ENCODE measurements at regions not wholly inside any gene's neighbourhood (a gene's known extent, or its start where the extent isn't known, plus 50 kb on each side); places are given as distances from the start of the nearest gene placed in this dataset.

DNA sequence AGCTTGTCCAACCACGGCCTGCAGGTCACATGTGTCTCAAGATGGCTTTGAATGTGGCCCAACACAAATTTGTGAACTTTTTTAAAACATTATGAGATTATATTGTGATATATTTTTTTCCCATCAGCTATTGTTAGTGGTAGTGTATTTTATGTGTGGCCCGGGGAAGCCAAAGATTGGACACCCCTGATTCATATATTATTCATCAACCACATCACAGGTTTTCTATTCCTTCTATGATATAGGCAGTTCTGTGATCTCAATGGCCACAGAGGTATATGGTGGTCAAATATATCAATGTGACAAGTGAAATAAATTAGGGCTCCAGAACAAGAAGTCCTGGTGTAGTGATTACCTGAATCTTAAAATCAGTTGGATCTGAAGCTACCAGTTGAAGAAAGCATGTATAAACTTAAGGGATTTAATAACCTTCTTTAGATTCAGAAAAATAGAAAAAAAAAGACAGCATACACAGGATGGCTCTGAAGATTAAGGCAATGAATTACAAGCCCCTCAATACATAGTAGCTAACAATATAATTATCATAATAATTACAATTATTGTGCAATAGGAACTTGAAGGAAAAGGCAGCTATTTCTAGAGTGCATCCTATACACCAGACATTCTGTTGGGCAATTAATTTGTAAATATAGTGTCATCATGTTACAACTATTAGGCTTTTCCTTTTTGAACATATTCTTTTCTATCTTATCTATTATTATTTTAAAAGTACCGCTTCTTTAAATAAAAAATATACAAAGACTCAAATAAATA, 530.4 kb upstream of the PTPRD start:
- no peaks in the 10 kb centered on the region for H3K36me3 ChIP-seq (replicated peaks)
- TF ChIP-seq, protein P1, sequence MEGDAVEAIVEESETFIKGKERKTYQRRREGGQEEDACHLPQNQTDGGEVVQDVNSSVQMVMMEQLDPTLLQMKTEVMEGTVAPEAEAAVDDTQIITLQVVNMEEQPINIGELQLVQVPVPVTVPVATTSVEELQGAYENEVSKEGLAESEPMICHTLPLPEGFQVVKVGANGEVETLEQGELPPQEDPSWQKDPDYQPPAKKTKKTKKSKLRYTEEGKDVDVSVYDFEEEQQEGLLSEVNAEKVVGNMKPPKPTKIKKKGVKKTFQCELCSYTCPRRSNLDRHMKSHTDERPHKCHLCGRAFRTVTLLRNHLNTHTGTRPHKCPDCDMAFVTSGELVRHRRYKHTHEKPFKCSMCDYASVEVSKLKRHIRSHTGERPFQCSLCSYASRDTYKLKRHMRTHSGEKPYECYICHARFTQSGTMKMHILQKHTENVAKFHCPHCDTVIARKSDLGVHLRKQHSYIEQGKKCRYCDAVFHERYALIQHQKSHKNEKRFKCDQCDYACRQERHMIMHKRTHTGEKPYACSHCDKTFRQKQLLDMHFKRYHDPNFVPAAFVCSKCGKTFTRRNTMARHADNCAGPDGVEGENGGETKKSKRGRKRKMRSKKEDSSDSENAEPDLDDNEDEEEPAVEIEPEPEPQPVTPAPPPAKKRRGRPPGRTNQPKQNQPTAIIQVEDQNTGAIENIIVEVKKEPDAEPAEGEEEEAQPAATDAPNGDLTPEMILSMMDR (IDR thresholded peaks at IDR 0.05; ENCODE audit: low read depth, low read length, missing control alignments) = no peak
- in situ Hi-C loops (cut with HindIII; ENCODE audit: low pct_ligation_motif_present, low sequenced_read_pairs) = no loop called here
- DNase-seq = no peak
- no peaks in the 10 kb centered on the region for H3K27me3 ChIP-seq (replicated peaks)
- H3K4me3 ChIP-seq (ENCODE audit: low read depth, low read length) = no peak overlapping the region
- no peak overlapping the region for H3K27ac ChIP-seq

DNA sequence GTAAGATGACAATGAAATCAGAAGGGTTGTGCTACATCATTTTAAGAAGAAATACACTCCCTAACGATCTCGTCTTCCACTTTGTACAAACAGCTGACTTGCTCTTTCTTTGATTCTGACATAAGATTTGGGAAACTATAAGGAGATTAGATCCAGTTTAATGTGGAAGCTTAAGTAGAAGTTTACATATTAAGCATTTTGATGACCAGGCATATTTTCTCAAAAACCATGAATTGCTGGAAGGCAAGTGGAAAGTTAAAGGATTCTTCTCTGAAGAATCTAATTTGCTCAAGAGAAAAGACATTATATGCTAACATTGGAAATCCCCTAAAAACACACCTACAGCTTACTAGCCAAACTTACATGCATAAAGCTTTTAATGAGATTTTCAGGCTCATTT, 531.9 kb upstream of the PTPRD start:
- Histone ChIP-seq H3K4me3 (ENCODE audit: low read depth, low read length) (no peak overlapping the region), H3K27ac (no peak overlapping the region), H3K27me3 (replicated peaks) (no peaks in the 10 kb centered on the region), H3K36me3 (replicated peaks) (no peaks in the 10 kb centered on the region)
- in situ Hi-C loops (cut with HindIII; ENCODE audit: low pct_ligation_motif_present, low sequenced_read_pairs) = no loop called here
- no peak for DNase-seq
- TF ChIP-seq, protein P1 (IDR thresholded peaks at IDR 0.05; ENCODE audit: low read depth, low read length, missing control alignments) = no peak

DNA sequence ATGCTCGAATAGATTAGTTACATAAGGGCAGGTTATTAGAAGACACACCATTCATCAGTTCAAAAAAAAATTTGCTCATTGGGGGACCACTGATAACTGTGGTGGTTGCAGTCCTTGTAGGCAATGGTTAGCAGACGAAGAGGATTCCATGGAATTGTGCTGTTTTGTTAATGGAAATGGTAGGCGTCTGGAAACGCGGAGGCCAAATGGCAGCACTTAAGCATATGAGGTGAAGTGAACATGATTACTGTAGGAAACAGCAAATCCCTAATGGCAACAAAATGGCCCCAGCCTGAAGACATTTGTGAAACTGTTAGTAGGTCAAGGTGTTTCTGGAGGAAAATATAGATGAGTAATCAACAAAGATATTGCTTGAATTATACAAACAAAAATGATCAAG, 535.4 kb upstream of the PTPRD start:
- no peaks in the 10 kb centered on the region for H3K36me3 ChIP-seq (replicated peaks)
- no peak overlapping the region for H3K4me3 ChIP-seq (ENCODE audit: low read depth, low read length)
- no peak for DNase-seq
- no peak overlapping the region for H3K27ac ChIP-seq
- TF ChIP-seq, protein P1 (IDR thresholded peaks at IDR 0.05; ENCODE audit: low read depth, low read length, missing control alignments) = no peak
- H3K27me3 ChIP-seq (replicated peaks) = no peaks in the 10 kb centered on the region
- in situ Hi-C loops (cut with HindIII; ENCODE audit: low pct_ligation_motif_present, low sequenced_read_pairs) = no loop called here

DNA sequence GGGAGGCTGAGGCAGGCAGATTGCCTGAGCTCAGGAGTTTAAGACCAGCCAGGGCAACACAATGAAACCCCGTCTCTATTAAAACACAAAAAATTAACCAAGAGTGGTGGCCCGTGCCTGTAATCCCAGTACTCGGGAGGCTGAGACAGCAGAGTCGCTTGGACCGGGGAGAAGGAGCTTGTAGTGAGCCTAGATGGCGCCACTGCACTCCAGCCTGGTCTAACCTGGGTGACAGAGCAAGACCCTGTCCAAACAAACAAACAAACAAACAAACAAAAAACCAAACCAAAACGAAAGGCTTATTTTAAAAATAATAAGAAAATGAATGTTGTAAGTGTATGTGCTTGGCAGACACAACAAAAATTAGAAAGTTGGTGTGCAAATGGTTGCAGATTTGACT, 536.3 kb upstream of the PTPRD start:
- no peak for DNase-seq
- in situ Hi-C loops (cut with HindIII; ENCODE audit: low pct_ligation_motif_present, low sequenced_read_pairs) = no loop called here
- H3K4me3 ChIP-seq (ENCODE audit: low read depth, low read length) = no peak overlapping the region
- no peak overlapping the region for H3K27ac ChIP-seq
- TF ChIP-seq, protein P1 (IDR thresholded peaks at IDR 0.05; ENCODE audit: low read depth, low read length, missing control alignments) = peak; percentile 21
- no peaks in the 10 kb centered on the region for H3K27me3 ChIP-seq (replicated peaks)
- H3K36me3 ChIP-seq (replicated peaks) = no peaks in the 10 kb centered on the region

DNA sequence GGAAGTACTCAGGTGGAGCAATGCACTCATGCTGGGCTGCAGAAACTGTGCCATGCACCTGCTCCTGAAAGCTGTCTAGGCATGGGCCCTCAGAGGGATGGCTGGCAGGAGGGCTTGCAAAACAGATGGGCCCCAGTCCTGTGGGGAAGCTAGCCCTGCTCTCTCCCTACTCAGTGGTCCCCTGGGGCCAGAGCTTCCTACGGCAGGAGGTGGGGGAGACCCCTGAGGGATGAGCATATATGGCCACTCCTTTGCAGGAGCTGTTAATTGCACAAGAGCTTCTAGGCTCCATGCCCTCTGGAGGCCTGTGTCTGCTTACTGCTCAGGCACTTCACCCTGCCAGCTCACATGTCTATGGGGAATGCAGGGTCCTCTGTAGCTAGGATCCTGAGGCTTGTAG, 545.3 kb upstream of the PTPRD start:
- in situ Hi-C loops (cut with HindIII; ENCODE audit: low pct_ligation_motif_present, low sequenced_read_pairs) = no loop called here
- no peaks in the 10 kb centered on the region for H3K36me3 ChIP-seq (replicated peaks)
- H3K27ac ChIP-seq = no peak overlapping the region
- H3K27me3 ChIP-seq (replicated peaks) = no peaks in the 10 kb centered on the region
- DNase-seq = no peak
- TF ChIP-seq, protein P1 (IDR thresholded peaks at IDR 0.05; ENCODE audit: low read depth, low read length, missing control alignments) = no peak
- H3K4me3 ChIP-seq (ENCODE audit: low read depth, low read length) = no peak overlapping the region

DNA sequence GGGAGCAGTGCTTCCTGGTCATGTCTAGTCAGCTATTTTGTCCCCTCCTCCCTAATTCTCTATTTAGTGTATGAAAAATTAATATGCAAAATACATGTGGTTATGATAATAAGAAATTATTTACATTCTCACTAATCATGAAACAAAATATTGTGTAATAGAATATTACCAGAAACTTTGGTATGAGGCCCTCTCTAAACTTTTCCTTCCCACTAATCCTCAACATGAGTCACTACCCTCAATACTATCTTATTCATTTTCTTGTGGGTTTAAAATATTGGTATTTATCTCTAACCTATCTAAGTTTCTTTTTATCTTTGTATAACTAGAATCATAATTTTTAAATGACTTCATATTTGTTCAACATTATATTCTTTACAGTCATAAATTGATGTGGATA, 545.9 kb upstream of the PTPRD start:
- Histone ChIP-seq H3K4me3 (ENCODE audit: low read depth, low read length) (no peak overlapping the region), H3K27ac (no peak overlapping the region), H3K27me3 (replicated peaks) (no peaks in the 10 kb centered on the region), H3K36me3 (replicated peaks) (no peaks in the 10 kb centered on the region)
- in situ Hi-C loops (cut with HindIII; ENCODE audit: low pct_ligation_motif_present, low sequenced_read_pairs) = no loop called here
- DNase-seq = no peak
- TF ChIP-seq, protein P1 (IDR thresholded peaks at IDR 0.05; ENCODE audit: low read depth, low read length, missing control alignments) = no peak
